UCSD-AML1 (cell line): ENCODE measurements at regions not wholly inside any gene's neighbourhood (a gene's known extent, or its start where the extent isn't known, plus 50 kb on each side); places are given as distances from the start of the nearest gene placed in this dataset.
"Not testable (repeated sequence)": the region's sequence is repeated elsewhere in the genome, so short reads cannot be mapped to it uniquely, and the experiment has no call there.

Experiments used
- DNase-seq: peaks from one replicate; lab custom pipeline; 2025; ENCODE audit not compliant: unreplicated experiment; lab: John Stamatoyannopoulos, UW

GRCh38 chr3:94787734-94788270 lies 724.9 kb downstream of the NSUN3 start:
- no peak for DNase-seq

- no peak for DNase-seq
Observed at GRCh38 chr3:94794563-94794962, 731.7 kb downstream of the NSUN3 start.

- no peak for DNase-seq
Observed at GRCh38 chr3:94799420-94800060, 736.7 kb downstream of the NSUN3 start.

- DNase-seq = no peak
Observed at GRCh38 chr3:94811836-94812235, 749.0 kb downstream of the NSUN3 start.

- DNase-seq = no peak
Observed at GRCh38 chr3:94821241-94821640, 758.4 kb downstream of the NSUN3 start.

GRCh38 chr3:94822298-94822697 lies 759.4 kb downstream of the NSUN3 start:
- DNase-seq = no peak

GRCh38 chr3:94846251-94846650 lies 783.4 kb downstream of the NSUN3 start:
- DNase-seq = not testable (repeated sequence)

- no peak for DNase-seq
Observed at GRCh38 chr3:94862703-94863102, 799.8 kb downstream of the NSUN3 start.

- no peak for DNase-seq
Observed at GRCh38 chr3:94869059-94869547, 806.2 kb downstream of the NSUN3 start.

GRCh38 chr3:94873751-94874150 lies 810.9 kb downstream of the NSUN3 start:
- no peak for DNase-seq

GRCh38 chr3:94875149-94875548 lies 812.3 kb downstream of the NSUN3 start:
- DNase-seq = no peak

GRCh38 chr3:94887065-94887464 lies 824.2 kb downstream of the NSUN3 start:
- DNase-seq = no peak

GRCh38 chr3:94896994-94897393 lies 834.1 kb downstream of the NSUN3 start:
- DNase-seq = no peak

- DNase-seq = no peak
Observed at GRCh38 chr3:94904156-94904674, 841.4 kb downstream of the NSUN3 start.

- DNase-seq = no peak
Observed at GRCh38 chr3:94909726-94910125, 846.9 kb downstream of the NSUN3 start.

GRCh38 chr3:94912656-94913055 lies 849.8 kb downstream of the NSUN3 start:
- no peak for DNase-seq

- no peak for DNase-seq
Observed at GRCh38 chr3:94927175-94927574, 864.3 kb downstream of the NSUN3 start.

GRCh38 chr3:94928921-94929320 lies 866.1 kb downstream of the NSUN3 start:
- no peak for DNase-seq

GRCh38 chr3:94935738-94936580 lies 873.1 kb downstream of the NSUN3 start:
- DNase-seq = no peak

- DNase-seq = no peak
Observed at GRCh38 chr3:94937980-94938379, 875.1 kb downstream of the NSUN3 start.

- DNase-seq = no peak
Observed at GRCh38 chr3:94946683-94947082, 883.8 kb downstream of the NSUN3 start.
